ENCODE measurements at regions not wholly inside any gene's neighbourhood (a gene's known extent, or its start where the extent isn't known, plus 50 kb on each side); places are given as distances from the start of the nearest gene placed in this dataset.

DNA sequence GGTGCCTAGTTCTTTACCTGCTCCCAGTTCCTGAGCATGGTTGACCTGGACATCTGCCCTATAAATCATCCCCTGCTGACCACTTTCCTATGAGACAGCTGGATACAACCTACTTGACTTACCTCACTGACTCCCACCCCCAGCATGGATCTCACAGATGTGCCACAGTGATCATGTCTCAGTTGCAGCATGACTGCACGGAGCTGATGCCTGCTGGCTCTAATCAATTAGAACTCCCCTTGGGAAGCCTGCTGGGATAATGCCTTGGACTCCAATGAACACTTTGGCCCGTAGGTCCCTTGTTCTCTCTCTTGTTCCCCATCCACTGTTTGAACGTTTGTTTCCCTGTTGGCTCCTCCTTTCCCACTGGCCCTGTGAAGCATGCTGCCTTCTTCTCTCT, 271.2 kb upstream of the IGFBP3 start:
- FAIRE-seq (no peak), DNase-seq (ENCODE audit: extremely low spot score, insufficient read length, low read depth) (no peak)

DNA sequence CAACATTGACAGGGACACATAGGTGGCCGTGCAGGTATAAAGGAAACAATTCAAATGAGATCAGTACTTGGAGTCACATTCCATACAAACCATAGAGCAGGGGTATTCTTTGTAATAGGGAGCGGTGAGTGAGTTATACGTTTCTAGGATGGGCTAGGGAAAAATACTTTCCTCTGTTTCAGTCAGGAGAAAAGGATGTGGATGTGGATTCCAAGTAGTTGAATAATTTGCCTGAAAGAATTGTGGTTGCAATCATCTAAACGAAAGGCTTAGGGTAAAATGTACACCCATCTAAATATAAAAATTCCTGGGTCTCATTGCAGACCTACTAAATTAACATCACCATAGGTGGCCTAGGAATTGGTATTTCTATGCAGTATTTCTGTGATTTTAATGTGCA, 270.7 kb upstream of the IGFBP3 start:
- FAIRE-seq (no peak), DNase-seq (ENCODE audit: extremely low spot score, insufficient read length, low read depth) (no peak)

DNA sequence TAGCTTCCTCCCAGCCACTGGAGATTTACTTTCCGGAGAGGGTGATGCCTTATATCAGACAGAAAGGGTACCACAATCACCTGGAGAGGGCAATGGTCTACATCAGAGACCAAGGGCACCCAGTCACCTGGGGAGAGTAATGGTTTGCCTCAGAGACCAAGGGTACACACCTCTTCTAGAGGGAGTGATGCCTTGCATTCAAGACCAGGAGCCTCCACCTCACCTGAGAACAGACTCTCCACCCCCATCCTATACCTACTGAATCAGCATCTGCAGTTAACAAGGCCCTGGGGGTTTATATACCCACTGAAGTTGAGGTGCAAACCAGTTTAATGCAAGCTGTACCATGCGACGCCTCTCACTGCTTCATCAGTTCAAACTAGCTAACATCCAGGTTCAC, 270.2 kb upstream of the IGFBP3 start:
- no peak for DNase-seq (ENCODE audit: extremely low spot score, insufficient read length, low read depth)

DNA sequence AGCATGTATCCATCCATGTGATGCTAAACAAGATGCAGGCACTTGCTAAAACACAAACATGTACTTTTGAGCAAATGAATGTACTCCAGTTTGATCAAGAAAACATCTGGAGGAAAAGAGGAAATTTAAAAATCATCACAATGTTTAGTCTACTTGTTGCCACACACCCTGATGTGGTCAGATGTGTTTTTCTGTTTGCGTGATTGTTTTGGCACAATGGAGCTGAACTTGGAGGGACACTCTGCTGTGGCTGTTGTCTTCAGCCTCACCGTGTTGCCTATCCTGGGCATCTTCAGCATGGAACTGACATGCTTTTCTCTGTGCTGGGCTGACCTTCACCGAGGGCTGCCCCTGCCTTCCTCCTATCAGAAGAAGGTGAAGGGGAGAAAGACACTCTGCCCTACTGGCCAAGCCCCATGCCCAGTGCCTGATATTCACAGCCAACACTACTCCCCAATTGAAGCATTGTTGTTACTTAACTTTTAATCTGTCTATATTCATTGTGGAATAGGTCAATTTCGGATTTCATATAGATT, 268.3 kb upstream of the IGFBP3 start:
- FAIRE-seq (no peak), DNase-seq (ENCODE audit: extremely low spot score, insufficient read length, low read depth) (no peak)

More for the DNA sequence above, 270.2 kb upstream of the IGFBP3 start:
- FAIRE-seq, result no peak

DNA sequence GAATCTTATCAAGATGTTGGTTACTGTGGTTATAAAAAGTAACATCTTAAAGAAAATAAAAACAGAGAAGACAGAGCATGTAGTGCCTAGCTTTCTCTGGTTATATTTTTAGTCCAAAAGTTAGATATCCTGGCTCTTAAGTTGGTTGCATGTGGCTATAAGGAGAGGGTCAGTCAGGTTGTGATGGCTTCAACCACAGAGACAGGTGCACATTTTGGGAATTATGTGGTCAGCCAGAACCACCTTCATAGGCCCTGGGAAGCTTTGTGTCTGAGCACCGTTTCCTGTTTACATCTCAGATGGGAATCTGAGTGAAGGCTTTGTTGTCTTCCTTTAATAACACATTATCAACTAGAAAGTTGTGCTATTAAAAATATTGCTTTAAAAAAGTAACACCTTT, 265.1 kb upstream of the IGFBP3 start:
- DNase-seq (ENCODE audit: extremely low spot score, insufficient read length, low read depth) (no peak), FAIRE-seq (no peak)

DNA sequence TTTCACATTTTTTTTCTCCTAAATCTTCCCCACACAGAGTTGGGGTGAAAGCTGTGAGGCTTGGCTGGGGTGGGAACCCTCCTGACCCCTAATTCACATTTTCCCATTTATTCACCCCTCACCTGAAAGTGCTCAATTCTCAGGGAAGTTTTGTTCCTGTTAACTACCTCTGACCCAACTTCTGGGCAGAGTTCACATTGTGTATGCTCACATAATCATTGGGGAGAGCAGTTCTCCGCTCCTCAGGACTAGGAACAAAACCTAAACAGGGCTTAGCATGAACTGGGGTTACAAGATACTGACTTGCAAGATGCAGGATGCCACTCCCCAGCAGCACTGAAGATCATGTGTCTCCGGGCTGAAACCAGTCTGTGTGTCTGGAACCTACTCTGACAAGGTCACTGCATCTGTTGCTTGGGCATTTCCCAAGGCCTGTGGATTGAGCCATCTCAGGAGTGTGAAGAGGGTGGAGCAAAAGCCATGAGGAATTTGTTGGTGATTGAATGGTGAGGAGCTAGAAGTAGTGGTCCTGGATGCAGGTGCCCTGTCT, 258.1 kb upstream of the IGFBP3 start:
- no peak for DNase-seq (ENCODE audit: extremely low spot score, insufficient read length, low read depth)
- no peak for FAIRE-seq

DNA sequence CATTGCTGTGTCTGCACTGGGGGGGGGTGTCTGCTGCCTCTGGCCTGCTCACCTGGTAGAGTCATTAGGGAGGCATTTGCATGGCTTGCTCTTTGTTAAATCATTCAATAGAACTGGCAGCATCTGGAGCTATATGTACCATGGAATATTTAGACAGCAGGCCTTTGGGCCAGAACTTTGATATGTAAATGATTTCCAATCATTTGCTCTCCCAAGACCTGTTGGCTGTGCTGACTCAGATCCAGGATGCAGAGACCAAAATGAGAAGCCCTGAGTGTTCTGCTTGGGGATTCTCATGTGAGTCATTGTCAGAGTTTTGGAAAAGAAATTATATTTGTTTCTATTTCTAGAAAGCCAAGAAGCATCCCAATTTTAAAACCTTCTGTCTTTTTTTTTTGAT, 257.6 kb upstream of the IGFBP3 start:
- no peak for DNase-seq (ENCODE audit: extremely low spot score, insufficient read length, low read depth)
- no peak for FAIRE-seq

DNA sequence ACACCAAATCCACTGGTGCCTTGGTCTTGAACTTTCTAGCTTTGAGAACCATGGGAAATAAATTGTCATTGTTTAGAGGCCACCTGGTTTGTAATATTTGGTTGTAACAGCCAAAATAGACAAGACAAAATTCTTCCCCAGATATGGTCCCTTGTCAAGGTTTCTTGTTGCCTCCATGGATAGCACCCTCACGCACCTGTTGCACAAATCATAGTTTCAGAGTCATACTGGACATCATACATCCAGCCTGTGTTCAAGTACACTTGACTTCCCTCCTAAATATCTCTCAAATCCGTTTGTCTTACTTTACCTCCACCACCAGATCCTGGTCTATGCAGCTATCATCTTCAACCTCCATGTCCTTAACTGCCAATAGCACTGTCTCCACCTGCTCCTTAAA, 256.7 kb upstream of the IGFBP3 start:
- DNase-seq (ENCODE audit: extremely low spot score, insufficient read length, low read depth) (no peak), FAIRE-seq (no peak)

DNA sequence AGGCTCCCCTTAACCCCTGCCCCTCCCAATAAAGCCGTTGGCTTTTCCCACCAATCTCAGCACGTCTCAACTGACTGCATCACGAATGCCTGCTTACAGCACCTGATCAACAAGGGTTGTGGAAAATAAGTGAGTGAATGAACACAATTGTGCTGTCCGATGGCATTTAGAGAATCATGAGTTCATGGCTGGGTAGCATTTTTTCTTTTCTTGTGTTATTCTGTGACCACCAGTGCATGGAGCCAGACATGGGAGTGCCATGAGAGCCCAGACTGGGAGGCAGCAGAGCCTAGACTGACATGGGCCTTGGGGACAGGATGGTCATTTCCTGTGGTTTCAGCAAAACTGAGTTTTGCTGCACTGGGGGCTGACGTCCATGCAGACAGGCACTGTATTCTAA, 254.1 kb upstream of the IGFBP3 start:
- no peak for FAIRE-seq
- no peak for DNase-seq (ENCODE audit: extremely low spot score, insufficient read length, low read depth)

DNA sequence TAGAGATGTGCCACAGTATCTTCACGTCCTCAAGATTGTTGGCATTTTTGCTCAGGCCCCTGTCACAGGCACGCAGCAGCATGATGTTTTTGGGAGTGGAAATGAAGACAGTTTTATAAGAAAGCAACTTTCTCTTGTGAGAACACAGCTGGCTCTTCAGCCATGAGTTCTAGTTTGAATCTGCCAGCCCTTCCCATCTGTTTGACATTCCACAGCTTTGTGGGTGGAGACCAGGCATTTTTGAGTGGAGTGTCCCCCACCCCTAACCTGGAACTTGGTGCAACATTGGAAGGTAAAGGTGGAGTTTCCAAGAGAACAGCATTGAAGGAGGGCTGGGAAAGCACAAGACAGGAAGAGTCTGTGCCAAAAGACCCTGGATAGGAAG, 253.1 kb upstream of the IGFBP3 start:
- DNase-seq (ENCODE audit: extremely low spot score, insufficient read length, low read depth), result no peak
- no peak for FAIRE-seq

DNA sequence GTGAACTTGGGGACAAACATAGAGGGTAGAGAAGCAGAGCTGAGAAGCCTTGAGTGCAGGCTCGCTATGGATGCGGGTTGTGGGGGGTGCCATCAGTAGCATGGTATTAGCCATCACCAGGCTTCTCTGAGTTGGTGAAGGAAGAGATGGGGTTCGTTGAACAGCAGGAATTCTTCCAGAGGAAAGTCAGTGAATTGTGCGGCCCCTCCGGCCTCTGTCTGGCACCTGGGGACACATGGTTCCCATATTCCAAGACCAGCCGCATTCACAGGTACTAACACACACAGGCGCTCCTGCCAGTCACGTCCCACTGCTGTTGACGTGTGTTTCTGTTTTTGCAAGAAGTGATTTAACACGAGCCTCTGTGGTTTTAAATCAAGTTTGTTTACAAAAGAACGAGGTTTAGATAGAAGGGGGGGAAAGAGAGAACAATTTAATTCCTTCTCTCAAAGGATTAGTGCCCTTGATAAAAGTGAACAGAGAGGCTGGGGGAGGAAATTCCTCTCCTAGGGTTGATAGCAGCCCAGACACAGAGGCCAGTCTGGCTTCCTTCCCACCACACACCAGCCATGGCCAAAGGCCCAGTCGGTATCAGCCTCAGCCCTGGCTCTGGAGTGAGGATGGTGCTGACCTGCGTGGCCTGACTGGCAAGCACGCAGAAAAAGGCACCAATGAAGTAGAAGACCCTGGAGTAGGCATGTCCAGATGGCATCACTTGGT, 252.6 kb upstream of the IGFBP3 start:
- FAIRE-seq (no peak), DNase-seq (ENCODE audit: extremely low spot score, insufficient read length, low read depth) (no peak)

DNA sequence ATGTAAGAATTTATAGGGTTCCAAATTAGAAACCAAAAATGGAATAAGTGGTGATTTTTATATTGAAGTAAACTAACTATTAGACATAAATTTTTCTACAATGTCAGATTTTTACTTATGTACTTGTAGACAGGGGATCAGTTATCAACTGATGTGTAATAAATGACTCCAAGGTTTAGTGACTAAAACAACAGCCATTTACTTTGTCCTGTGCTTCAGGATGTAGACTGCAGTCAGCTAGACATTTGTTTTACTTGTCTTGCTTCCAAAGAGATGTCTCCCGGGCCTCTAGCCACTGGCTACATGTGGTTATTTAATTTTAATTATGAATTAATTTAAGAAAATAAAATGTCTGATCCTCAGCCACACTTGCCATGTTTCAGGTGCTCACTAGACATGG, 249.7 kb upstream of the IGFBP3 start:
- no peak for FAIRE-seq
- DNase-seq (ENCODE audit: extremely low spot score, insufficient read length, low read depth), result no peak

DNA sequence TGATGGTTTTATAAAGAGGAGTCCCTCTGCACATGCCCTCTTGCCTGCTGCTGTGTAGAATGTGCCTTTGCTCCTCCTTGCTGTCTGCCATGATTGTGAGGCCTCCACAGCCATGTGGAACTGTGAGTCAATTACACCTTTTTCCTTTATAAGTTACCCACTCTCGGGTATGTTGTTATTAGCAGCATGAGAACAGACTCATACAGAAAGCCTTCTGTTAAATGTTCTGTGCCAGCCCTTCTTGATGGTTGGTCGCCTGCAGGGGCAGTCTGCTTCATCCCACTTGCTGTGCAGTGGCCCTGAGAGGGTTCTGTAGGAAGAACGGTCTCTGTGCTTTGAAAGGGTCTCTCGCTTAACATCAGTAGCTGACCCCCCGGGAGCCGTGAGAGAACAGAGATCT, 248.9 kb upstream of the IGFBP3 start:
- no peak for FAIRE-seq

DNA sequence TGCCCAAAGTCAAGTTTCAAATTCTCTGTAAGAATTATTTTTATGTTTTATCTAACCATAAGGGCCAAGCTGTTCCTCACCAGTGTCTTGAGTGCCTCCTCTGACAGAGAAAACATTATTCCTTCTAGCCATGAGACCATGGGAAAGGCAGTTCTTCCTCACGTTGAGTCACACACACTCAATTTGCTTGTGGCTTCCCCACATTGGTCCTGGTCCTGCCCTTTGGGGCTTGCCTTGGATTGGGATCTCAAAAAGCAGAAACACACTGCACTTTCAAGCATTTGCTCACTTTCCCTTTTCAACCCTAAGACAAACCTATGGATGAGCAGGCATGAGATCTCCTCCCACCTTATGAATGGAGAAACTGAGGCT, 248.3 kb upstream of the IGFBP3 start:
- DNase-seq (ENCODE audit: extremely low spot score, insufficient read length, low read depth), result no peak
- FAIRE-seq, result no peak

More for the DNA sequence above, 248.9 kb upstream of the IGFBP3 start:
- no peak for DNase-seq (ENCODE audit: extremely low spot score, insufficient read length, low read depth)

DNA sequence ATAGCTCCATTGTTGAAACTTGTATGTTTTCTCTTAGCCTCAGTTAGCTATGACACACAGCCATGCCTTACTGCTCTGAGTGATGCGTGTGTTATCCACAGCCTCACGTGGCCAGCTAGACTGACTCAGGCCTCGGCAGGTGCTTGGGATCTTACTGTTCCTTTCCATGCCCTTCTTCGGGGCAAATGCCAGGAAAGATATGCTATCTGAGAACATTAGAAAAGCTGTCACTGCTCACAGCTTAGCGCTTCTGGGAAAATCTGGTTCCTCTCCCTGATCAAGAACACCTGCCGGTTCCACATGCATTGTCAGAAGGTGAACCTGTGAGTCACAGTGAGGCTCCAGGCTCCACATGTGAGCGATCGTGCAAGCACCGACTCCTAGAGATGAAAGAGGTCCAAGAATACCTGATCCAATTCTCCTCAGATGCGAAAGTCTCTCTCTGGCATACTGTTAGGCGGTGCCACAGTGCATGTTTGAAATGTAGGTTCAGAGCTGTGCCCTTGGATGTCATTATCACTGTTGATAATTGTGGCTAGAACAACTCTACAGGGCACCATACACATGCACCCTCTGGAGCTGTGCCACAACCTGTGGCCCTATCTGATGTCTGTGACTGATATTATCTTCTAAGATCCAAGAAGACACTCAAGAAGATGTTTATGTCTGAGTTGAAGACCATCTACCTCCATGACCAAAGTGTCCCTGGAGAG, 247.8 kb upstream of the IGFBP3 start:
- DNase-seq (ENCODE audit: extremely low spot score, insufficient read length, low read depth) (no peak), FAIRE-seq (no peak)

DNA sequence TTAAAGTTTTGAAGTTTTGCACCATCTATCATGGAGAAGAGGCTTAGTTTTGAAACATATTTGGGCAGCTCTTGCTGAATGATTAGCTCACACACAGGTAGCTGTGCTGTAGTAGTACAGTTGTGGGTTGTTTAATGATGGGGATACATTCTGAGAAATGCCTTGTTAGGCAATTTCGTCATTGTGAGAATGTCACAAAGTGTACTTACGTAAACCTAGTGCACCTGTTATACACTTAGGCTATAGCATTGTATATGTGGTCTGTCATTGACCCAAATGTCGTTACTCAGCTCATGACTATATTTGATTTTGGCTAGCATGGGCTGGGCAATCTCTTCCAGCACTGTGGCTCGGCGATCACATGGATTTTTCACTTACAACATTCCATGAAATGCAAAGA, 247.2 kb upstream of the IGFBP3 start:
- FAIRE-seq (no peak), DNase-seq (ENCODE audit: extremely low spot score, insufficient read length, low read depth) (no peak)

DNA sequence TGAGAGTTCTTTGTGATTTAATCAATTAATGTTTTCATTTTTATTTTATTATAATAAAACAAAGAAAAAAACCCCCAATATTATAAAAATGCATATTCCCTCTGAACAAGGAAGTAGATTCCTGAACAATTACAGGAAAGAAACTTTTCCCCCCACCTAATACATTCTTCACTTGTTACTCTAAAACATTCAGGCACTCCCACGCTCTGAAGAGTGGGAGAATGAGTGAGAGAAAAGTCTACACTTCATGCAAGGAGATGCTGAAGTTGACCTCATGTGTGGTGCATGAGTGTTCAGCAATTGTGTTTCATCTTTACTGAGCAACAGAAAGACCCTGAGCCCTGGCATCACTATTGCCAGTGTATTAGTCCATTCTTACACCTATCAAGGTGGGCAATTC, 244.2 kb upstream of the IGFBP3 start:
- no peak for FAIRE-seq
- no peak for DNase-seq (ENCODE audit: extremely low spot score, insufficient read length, low read depth)

DNA sequence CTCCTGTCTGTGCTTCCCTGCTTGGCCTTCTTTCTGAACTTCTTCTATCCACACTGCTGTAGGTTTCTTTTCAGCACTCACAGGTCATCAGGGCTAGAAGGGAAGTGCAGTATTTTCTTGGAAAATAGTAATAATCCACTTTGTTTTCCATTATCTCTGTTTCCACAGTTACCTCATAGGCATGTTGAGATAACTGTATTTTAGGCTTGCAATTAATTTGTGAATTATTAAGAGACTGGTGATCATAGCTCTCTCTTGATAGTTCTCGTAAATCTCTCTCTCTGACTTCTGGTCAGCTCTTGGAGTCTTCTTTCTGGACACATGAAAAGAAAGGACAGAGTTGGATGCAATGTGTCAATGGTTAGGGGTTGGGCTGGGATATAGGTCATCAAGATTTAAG, 243.6 kb upstream of the IGFBP3 start:
- FAIRE-seq, result no peak
- DNase-seq (ENCODE audit: extremely low spot score, insufficient read length, low read depth), result no peak

DNA sequence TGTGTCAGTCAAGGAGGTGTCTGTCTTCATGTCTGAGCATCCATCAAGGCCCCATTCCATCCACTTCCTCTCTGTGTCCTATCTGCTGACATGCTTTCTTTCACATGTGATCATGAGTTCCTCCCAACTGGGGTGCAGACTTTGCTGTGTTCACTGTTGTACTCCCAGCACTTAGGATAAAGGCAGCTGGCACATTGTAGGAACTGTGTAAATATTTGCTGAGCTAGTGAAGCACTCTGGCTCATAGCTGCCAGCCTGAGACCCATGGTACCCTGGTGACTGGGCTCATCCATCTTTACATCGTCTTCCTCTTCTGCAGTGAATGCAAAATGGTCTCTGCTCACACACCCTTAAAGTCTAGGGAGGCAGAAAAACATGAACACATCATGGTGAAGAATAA, 242.2 kb upstream of the IGFBP3 start:
- DNase-seq (ENCODE audit: extremely low spot score, insufficient read length, low read depth) (no peak), FAIRE-seq (no peak)

DNA sequence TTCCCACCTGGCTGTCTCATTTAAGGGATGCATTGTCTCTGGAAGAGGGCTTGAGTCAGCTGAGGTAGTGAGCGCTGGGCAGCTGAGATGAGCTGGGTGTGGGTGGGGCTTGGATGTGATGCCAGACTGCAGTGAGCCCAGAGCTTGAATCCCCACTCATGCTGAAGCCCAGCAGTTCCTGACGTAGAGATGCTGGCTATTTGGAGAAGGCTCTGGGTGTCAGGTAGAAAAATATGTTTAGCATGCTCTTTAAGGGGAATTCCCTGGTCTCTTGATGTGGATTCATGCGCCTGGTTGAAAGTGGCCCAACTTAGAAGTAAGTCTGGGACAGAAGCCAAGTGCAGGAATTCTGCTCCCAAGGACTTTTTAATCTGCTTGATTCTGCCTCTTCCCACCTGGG, 241.5 kb upstream of the IGFBP3 start:
- FAIRE-seq (no peak), DNase-seq (ENCODE audit: extremely low spot score, insufficient read length, low read depth) (no peak)

DNA sequence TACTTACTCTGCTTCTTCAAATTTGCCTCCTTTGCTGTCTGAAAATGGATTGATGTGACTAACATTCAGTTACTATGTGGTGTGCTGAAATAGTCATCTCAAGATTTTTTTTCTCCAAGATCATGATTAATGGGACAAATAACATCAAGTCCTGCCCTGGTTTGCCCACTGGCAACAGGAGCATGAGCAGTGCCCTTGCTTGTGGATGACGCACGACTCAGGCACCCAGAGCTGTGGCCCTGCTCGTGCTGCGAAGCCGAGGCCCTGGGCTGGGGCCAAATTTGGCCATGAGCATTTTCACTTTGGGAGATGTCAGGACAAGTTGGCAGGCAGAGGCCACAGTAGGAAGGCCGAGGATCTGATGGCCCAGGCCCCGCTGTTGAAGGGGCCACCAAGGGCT, 239.8 kb upstream of the IGFBP3 start:
- DNase-seq (ENCODE audit: extremely low spot score, insufficient read length, low read depth) (no peak), FAIRE-seq (no peak)

DNA sequence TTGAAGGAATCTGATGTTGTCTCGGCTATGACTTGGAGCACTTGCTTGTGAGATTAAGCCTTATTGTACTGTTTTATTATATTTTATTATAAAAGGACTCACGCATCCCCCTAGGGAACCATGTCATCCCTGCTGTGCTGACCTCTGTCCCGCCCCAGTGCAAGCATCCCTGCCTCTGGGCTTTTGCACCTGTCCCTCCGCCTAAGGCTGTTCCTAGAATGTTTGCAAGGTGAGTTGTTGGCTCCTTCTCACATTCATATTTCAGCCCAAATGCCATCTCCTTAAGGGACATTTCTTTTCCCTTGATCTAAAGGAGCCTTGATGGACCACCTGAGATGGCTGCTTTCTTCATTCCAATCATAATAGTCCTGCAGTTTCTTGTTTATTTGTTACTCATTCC, 236.9 kb upstream of the IGFBP3 start:
- FAIRE-seq, result no peak
- DNase-seq (ENCODE audit: extremely low spot score, insufficient read length, low read depth), result no peak

Data from GM18507 (cell line).